ENCODE measurements at regions not wholly inside any gene's neighbourhood (a gene's known extent, or its start where the extent isn't known, plus 50 kb on each side); places are given as distances from the start of the nearest gene placed in this dataset.

DNA sequence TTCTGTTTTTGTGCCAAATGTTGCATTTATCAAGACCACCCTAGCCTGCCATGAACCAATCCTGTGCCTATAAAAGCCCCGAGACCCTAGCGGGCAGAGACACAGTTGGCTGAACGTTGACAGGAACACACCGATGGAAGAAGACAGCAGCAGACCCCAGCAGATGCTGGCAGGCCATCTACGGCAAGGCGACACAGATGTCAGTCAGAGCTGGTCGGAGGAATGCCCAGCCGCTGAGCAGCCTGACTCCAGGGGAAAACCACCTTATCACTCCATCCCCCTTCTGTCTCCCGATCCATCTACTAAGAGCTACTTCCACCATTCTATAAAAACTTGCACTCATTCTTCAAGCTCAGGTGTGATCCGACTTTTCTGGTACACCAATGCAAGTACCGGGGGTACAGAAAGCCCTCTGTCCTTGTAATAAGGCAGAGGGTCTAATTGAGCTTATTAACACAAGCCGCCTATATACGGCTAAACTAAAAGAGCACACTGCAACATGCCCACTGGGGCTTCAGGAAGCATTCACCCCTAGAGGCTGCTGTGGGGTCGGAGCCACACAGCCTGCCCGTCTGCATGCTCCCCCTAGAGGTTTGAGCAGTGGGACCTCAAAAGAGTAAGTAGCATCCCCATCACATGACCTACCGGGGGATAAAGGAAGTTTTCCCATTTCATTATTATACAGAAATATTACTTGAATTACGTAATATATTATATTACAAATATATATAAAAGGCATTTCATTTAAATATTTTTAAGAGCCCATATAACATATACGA, 1156.3 kb upstream of the B3GALT2 start:
- no peak for ATAC-seq
- intact Hi-C loops (cut with DNase I), result no loop called here
- DNase-seq (ENCODE audit: low spot score), result no peak

DNA sequence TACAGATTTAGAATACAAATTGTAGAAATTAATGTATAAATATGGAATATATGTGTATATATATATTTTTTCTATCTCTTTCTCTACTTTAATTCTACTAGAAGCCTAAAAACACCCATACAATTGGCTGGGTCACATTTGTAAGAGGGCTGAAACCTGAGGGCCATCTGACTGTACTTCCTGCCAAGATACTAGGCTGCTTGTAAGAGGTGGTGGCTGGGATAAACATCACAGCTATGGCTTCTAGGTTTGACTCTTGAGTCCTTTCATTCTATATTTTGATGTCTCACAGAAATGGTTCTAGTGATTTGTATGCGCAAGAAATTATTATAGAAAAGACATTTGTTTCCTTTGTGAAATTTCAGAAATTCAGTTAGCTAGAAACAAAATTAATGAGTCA, 1155.2 kb upstream of the B3GALT2 start:
- intact Hi-C loops (cut with DNase I), result no loop called here
- ATAC-seq, result no peak
- no peak for DNase-seq (ENCODE audit: low spot score)

DNA sequence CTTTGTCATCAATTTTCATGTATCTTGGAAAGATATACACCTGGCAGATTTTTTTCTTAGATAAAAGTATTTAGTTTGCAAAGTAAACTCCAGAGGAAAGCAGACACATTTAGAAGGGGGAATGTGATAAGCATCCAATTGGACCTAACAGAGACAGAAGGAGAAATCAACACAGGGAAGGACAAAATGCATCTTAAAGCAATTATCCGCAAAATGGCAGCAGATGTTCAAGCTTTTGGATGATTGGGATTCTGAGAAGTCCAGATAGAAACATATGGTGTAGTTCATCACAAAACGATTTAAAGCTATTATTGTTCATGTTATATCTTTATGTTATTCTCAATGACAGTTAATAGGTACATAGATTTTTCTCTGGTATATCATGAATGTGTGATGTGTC, 1153.1 kb upstream of the B3GALT2 start:
- no peak for ATAC-seq
- intact Hi-C loops (cut with DNase I), result no loop called here

DNA sequence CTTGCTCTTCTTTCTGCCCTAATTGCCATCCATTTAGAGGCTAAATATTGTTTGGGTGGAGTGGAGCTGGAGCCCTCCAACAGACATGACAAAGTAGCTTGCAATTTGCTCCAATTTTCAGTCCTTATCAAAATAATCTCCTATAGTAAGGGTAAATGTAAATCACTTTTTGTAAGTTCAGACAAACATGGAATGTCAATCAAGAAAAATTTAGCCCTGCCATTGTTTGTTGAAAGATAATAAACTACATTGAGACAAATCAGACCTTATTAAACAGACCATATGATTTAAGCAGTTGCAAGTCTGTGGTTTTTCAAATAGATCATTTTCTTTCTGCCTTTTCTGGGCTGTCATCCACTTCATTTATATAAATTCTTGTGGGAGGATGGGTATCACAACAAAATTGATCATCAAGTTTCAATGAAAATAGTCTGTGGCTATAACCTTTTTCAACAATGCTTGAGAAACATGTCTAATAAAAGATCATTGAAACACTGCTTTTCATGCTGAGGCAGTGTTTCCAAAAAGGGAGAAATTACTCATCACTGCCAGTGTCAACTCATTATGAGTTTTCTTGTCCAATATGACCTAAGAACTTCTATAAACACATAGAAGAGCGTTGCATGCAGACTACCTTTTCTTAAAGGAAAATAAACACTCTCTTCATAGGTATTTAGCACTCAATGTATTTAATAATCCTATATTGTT, 1152.0 kb upstream of the B3GALT2 start:
- intact Hi-C loops (cut with DNase I), result no loop called here
- no peak for DNase-seq (ENCODE audit: low spot score)
- ATAC-seq, result no peak

More for the DNA sequence above, 1153.1 kb upstream of the B3GALT2 start:
- no peak for DNase-seq (ENCODE audit: low spot score)

DNA sequence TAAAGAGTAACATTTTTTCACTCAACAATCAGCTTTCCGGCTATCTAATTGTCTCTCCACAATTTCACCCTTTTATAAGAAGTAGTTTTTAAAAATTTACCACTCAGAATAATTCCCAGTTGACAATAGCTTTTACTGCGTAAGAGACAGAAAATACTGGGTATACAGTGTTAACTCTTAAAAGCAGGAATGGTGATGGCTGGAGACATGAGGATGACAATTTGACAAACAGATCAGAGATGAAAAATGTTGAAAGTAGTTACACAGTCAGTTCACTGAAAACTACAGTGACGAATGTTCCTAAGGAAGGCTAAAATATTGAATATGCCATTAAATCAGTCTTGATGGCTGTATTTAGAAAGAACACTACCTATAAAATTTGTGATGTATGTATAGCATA, 1146.8 kb upstream of the B3GALT2 start:
- intact Hi-C loops (cut with DNase I), result no loop called here
- DNase-seq (ENCODE audit: low spot score), result no peak

DNA sequence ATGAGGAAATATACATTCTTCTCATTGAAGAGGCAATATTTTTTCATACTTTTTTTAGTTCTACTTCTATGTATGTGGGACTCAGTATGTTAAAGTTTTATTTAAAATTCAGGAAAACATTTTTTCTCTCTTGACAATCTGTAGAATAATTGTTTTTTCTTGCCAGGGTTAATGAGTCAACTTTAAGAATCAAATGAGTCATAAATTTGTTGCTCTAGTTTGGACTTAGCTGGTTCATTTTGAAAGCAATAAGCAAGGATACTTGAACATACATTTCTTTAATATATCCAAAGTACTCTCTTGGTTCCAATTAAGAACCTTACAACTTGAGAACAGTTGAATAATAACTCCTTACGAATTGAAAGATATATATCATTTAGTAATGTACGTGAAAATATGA, 1145.3 kb upstream of the B3GALT2 start:
- intact Hi-C loops (cut with DNase I), result no loop called here
- DNase-seq (ENCODE audit: low spot score) (no peak), ATAC-seq (no peak)

More for the DNA sequence above, 1146.8 kb upstream of the B3GALT2 start:
- ATAC-seq, result no peak

DNA sequence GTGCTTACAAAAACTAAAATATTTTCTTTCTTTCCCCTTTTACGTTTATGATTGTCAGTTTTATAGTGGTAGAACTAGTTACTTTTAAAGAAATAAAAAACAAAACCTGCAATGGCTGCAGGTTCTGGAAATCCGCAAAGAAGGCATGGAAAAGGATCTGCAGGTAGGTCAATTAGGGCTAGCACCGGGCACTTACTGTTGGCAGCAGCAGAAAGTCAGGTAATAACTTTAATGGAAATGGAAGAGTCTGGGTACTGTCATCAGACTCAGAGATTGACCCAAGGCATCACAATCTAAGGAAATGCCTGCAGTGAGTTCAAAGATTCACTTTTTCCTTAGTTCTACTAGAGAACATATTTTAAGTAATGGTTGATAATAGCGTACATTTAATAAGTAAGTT, 1136.3 kb upstream of the B3GALT2 start:
- DNase-seq (ENCODE audit: low spot score) (no peak), ATAC-seq (no peak)
- intact Hi-C loops (cut with DNase I), result no loop called here

DNA sequence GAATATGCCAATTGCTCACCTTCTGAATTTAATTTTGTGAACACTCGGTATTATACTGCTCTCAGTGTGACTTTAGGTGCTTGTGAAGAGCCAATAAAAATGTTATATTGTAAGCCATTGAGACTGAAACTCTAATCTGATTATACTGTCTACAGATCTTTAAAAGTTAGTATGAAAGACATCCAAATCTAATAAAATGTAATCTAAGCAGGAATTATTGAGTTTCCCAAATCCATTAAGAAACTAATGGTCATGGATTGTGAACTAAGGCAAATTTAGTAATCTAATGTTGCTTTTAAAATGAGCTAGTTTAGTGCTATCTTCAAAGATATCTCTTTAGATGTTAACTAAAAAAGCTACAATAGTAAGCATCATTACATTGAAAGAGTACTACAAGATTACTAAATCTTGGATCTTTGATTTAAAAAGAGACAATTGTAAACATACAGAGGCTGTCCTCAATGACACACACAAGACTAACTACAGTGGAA, 1132.4 kb upstream of the B3GALT2 start:
- intact Hi-C loops (cut with DNase I), result no loop called here
- no peak for DNase-seq (ENCODE audit: low spot score)

DNA sequence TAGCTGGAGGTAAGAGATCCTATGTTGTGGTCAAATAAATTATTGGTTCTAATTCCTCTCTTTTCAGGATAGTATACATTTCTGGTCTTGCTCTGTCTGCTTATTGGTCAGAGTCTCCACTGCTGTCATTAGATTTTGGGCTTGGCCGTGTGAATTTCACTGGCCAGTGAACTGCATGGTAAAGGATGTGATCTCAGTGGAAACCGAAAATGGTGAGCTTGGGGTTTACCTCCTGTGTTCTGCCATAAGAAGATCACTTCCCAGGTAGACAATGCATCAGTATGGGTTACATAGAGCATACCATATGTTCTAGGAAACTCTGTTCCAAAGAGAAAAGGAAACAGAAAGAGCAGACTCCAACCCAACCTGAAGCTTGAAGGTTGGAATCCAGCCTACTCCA, 1123.3 kb upstream of the B3GALT2 start:
- no peak for ATAC-seq
- DNase-seq (ENCODE audit: low spot score), result no peak
- intact Hi-C loops (cut with DNase I), result no loop called here

More for the DNA sequence above, 1132.4 kb upstream of the B3GALT2 start:
- no peak for ATAC-seq

DNA sequence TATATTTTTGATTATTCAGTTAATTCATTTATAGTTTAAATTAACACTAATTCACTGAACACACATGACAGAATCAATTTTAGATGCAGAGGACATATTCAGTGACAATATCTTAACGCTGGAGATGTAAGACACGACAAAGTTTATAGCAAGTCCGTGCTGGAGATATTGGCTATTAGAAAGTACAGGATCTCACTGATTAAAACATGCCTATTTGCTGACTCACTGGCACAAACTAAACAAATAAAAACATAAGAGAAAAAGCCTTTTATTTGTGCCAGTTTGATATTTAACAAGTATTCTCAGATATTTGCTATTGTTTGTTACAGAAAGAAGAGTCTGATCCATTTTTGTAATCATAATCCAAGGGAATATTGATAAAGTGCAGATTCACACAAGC, 1122.9 kb upstream of the B3GALT2 start:
- ATAC-seq (no peak), DNase-seq (ENCODE audit: low spot score) (no peak)
- intact Hi-C loops (cut with DNase I), result no loop called here

DNA sequence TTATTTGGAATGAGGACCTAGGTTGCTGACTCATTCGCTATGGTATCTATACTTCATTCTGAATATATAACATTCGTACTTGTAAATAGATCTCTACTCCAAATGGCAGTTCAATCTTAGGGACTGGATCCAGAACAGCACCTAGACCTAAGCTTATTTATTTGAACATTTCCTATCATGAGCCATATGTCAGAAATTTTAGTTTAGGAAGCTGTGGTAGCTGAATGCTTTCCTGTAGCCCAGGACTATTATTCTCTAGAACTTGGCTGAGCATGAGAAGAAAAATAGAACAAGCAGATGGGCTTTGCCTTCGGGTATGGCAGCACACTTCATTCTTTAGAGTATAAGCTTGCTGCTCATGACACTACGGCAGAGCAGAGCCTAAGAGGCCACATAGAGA, 1114.4 kb upstream of the B3GALT2 start:
- intact Hi-C loops (cut with DNase I), result no loop called here
- no peak for DNase-seq (ENCODE audit: low spot score)
- ATAC-seq, result no peak

DNA sequence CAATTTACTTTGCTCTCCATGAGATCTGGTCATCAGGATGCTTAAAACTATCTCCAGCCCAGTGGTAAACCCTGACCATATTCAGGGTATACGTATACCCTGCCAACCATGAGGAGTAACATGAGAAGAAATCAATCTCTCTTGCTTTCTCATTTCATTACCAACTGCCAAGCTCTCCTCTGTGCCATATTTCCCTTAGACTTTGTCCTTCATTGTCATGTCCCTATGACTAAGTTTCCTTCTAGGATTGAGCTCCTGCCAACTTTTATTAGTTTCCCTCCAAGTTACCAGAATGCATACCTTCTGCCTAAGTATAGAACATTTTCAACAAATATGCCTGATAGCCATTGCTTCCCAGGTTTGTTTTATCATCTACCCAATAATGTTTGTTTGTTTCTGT, 1113.9 kb upstream of the B3GALT2 start:
- intact Hi-C loops (cut with DNase I), result no loop called here
- no peak for ATAC-seq
- no peak for DNase-seq (ENCODE audit: low spot score)

DNA sequence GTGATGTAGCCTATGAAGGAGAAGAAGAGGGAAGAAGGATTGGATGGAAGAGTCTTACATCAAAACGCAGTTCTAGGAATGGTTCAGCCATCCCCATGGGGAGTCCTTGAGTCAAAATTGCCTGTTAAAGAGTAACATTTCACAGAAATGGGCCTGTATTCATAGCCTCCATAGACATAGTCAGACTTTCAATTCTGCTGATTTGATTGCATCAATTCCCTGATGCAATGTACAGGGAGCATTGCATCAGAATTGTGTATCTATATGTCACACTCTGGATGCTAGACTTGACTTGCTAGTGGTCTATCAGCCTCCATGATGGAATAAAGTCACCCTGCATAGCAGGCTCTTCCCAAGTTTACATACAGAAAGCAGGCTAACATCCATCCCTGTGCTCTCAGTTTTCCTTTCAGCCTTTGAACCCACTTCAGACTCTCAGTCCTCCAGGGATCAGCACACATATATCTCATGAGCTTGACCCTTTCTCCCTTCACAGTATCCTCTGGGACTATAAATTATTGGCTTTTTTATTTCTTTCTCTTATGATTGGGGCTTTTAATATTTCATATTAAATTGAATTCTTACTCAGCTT, 1111.7 kb upstream of the B3GALT2 start:
- DNase-seq (ENCODE audit: low spot score) (no peak), ATAC-seq (no peak)
- intact Hi-C loops (cut with DNase I), result no loop called here

DNA sequence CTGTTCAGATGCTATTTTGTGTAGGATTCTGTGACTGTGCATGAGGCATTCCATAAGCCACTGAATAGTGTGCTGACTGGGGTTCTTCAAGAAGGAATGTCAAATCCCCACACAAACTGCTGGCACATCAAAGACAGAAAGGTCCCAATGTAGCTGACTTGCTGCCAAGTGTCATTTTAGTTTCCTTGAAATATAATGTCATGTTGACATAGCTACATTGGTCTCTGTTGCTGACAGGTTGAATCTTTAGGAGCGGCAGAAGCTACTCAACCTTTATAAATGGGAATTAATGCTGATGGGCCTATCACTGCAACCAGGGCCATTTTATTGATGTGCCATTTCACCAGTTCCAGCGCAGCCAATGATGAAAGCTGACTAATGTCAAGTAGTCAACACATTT, 1110.7 kb upstream of the B3GALT2 start:
- ATAC-seq, result no peak
- intact Hi-C loops (cut with DNase I), result no loop called here
- DNase-seq (ENCODE audit: low spot score), result no peak

DNA sequence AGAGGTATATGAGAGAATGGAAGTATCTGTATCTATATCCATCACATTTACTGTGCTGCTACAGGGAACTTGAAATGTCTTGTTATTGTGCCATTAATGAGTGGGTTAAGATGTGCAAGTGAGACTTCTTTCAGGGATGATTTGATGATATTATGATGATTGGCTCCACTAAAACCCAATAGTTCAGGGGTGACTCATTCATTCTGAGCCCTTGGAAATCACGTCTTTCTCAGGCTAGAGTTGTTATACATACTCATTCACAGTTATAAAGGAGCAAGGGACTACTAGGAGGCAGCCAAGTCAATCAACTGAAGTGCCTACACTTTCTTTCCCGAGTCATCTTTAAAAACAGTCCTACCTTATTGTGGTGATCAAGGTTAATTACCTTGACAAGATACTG, 1109.8 kb upstream of the B3GALT2 start:
- no peak for ATAC-seq
- no peak for DNase-seq (ENCODE audit: low spot score)
- intact Hi-C loops (cut with DNase I), result no loop called here

DNA sequence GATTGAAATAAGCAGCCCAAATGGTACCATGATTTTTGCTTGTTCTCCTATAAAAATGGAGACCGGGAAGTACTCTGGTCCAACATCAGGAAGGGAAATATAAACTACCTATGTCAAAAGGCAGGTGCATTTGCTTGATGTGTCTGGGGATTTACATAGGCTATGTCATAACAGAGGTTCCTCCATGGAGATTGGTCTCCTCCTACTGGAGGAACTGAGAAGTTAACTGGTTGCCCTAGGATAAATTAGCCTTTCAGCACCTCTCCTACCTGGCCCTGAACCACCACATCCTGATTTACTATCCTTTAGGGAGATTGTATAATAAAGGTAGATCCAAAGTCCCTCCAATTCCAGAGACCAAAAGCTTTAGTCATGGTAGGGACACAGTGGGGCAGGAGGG, 1109.3 kb upstream of the B3GALT2 start:
- peak; percentile 52 for ATAC-seq
- intact Hi-C loops (cut with DNase I), result no loop called here
- DNase-seq (ENCODE audit: low spot score), result no peak

DNA sequence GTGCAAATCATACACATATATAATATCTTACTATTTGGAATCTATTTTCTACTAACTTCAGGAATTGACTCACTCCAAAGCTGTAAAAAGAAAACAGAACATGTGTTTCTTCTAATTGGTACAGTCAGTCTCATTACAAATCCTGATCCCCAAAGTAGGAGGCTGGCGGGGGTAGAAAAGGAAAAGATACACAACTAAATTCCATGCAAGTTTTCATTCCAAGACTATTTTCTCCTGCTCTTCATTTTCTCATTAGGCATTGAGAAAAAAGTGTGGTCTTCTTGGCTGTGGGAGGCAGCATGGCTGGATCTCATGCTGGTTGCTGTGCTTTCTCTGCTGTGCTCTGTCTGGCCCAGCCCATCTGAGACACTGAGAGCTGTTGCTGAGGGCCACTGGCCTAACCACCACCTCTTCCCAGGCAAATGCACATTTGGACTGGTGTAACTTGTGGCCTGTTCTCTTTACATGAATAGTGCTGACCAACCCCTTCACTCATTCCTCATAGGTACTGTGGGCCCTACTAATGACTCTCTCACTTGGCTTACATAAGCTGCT, 1107.5 kb upstream of the B3GALT2 start:
- intact Hi-C loops (cut with DNase I), result no loop called here
- ATAC-seq (peak; percentile 26), DNase-seq (ENCODE audit: low spot score) (no peak)

DNA sequence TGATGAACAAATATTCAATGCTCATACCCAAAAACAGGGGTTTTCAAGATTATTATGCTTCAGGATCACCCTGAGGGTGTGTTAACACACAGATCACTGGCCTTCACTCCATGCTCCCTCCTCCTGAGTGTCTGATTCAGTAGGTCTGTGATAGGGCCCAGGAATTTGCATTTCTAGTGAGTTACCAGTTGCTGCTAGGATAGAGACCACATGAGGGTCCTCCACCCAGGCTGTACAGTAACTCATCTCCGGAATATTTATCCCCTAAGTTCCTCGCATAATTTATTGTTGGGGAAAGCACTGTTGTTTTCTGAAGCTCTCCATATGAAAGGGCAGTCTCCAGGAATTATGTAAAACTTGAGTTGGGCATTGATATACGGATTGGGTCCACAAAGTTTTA, 1106.6 kb upstream of the B3GALT2 start:
- intact Hi-C loops (cut with DNase I), result no loop called here
- ATAC-seq (no peak), DNase-seq (ENCODE audit: low spot score) (no peak)

DNA sequence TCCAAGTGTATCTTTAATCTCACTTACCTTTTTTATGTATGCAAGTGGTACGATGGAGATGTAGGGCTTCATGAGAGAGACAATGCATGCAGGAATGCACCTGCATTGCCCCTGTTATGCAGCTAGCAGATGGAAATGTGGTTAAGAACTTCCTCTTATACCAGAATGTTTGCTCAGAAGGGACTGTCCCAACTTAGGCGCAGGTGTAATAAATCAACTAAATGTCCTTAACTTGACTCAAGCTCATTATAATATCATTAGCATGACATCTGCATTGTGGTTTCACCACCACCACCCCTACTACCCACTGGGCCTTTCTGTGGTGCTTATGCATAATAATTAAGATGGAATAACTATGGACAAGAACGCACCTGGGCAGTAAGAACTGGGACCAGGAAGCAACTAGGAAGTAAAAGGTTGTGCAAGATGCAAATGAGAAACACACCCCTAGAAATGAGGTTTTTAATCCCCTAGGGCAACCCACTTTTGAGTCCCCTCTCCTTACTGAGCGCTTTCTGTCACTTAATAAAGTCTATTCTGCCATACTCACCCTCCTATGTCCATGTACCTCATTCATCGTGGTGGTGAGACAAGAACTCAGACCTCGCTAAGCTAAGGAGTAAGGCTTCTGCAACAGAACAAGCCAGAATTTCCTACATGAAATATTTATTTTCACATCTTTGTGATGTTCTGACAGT, 1103.3 kb upstream of the B3GALT2 start:
- intact Hi-C loops (cut with DNase I), result no loop called here
- DNase-seq (ENCODE audit: low spot score), result no peak
- no peak for ATAC-seq
